HEK293 (cell line): ENCODE measurements at regions not wholly inside any gene's neighbourhood (a gene's known extent, or its start where the extent isn't known, plus 50 kb on each side); places are given as distances from the start of the nearest gene placed in this dataset.

Experiments used
- CTCF ChIA-PET: fragments of 350-600 bp; formaldehyde crosslinking; extraction: SDS; loops from one replicate; lab custom pipeline; 2021; ENCODE audit warnings: antibody characterized with exemption; lab: Yijun Ruan, JAX
- POLR2A ChIA-PET: fragments of 300-600 bp; formaldehyde crosslinking; extraction: SDS; loops from one replicate; lab custom pipeline; 2020; ENCODE audit warnings: antibody characterized with exemption, inconsistent platforms; lab: Yijun Ruan, JAX
- H3K27ac ChIP-seq: fragments of 200-500 bp; sonication (Bioruptor generic); 2 replicates; pipeline ENCODE4 v1.5.1; 2014; ENCODE audit warnings: low read depth, low read length, control low read depth, inconsistent platforms; ENCODE audit errors: extremely low read depth
- H3K36me3 ChIP-seq, 2 experiments: fragments of 200-500 bp in 1 of 2; sonication (Bioruptor generic) in 1 of 2; 1 replicate in 1 of 2; 2 replicates in 1 of 2; pipeline ENCODE4 v1.5.1; 2014 to 2017; ENCODE audit warnings: inconsistent platforms in 2 of 2, low read length in 2 of 2; ENCODE audit not compliant: control insufficient read depth in 2 of 2, insufficient read depth in 1 of 2
- H3K4me1 ChIP-seq: fragments of 200-500 bp; sonication (Bioruptor generic); 2 replicates; pipeline ENCODE4 v1.5.1; 2014; ENCODE audit warnings: mild to moderate bottlenecking, low read length, inconsistent platforms; ENCODE audit not compliant: control insufficient read depth, insufficient read depth
- H3K4me3 ChIP-seq: 2 replicates; pipeline ENCODE4 v1.5.1; 2011; ENCODE audit warnings: low read depth, mild to moderate bottlenecking, control low read depth, low read length, moderate library complexity
- H3K9me3 ChIP-seq: fragments of 200-500 bp; sonication (Bioruptor generic); 2 replicates; pipeline ENCODE4 v1.5.1; 2014; ENCODE audit warnings: low read depth, low read length, inconsistent platforms; ENCODE audit not compliant: control insufficient read depth, insufficient read depth
- CTCF ChIP-seq: fragments of 450-650 bp; formaldehyde crosslinking; IDR thresholded peaks from 2 replicates; pipeline ENCODE4 v1.5.1; 2016; ENCODE audit warnings: missing biosample characterization, missing genetic modification characterization
- FEZF1 ChIP-seq: fragments of 450-650 bp; formaldehyde crosslinking; IDR thresholded peaks from 2 replicates; pipeline ENCODE4 v1.5.1; 2016; ENCODE audit warnings: missing biosample characterization, missing genetic modification characterization
- HOXD13 ChIP-seq: sonication (generic); formaldehyde crosslinking; IDR thresholded peaks from 2 replicates; pipeline ENCODE4 v1.8.0; 2022; ENCODE audit warnings: missing genetic modification reagents, borderline replicate concordance
- IKZF3 ChIP-seq: fragments of 450-650 bp; IDR thresholded peaks from 2 replicates; pipeline ENCODE4 v1.5.0; 2018; ENCODE audit warnings: missing biosample characterization, mild to moderate bottlenecking, missing genetic modification characterization, moderate library complexity
- INSM2 ChIP-seq: fragments of 450-650 bp; formaldehyde crosslinking; IDR thresholded peaks from 2 replicates; pipeline ENCODE4 v1.5.1; 2016; ENCODE audit warnings: missing biosample characterization, missing genetic modification characterization
- KLF7 ChIP-seq: fragments of 450-650 bp; formaldehyde crosslinking; IDR thresholded peaks from 2 replicates; pipeline ENCODE4 v1.5.1; 2016; ENCODE audit warnings: missing biosample characterization, missing genetic modification characterization, borderline replicate concordance
- REPIN1 ChIP-seq: fragments of 450-650 bp; formaldehyde crosslinking; IDR thresholded peaks from 2 replicates; pipeline ENCODE4 v1.5.1; 2017; ENCODE audit warnings: missing biosample characterization, missing genetic modification characterization, low read depth
- YY1 ChIP-seq: fragments of 450-650 bp; formaldehyde crosslinking; IDR thresholded peaks from 2 replicates; pipeline ENCODE4 v1.5.1; 2018; ENCODE audit warnings: missing biosample characterization, missing genetic modification characterization
- ZBTB1 ChIP-seq: fragments of 450-650 bp; formaldehyde crosslinking; IDR thresholded peaks from 2 replicates; pipeline ENCODE4 v1.5.1; 2016; ENCODE audit warnings: missing biosample characterization, missing genetic modification characterization
- ZBTB21 ChIP-seq: fragments of 450-650 bp; formaldehyde crosslinking; IDR thresholded peaks from 2 replicates; pipeline ENCODE4 v1.5.1; 2017; ENCODE audit warnings: missing biosample characterization, missing genetic modification characterization
- ZNF114 ChIP-seq: fragments of 450-650 bp; formaldehyde crosslinking; IDR thresholded peaks from 2 replicates; pipeline ENCODE4 v1.5.0; 2017; ENCODE audit warnings: missing biosample characterization, missing genetic modification characterization
- ZNF18 ChIP-seq: fragments of 450-650 bp; formaldehyde crosslinking; IDR thresholded peaks from 2 replicates; pipeline ENCODE4 v1.5.1; 2016; ENCODE audit warnings: missing biosample characterization, missing genetic modification characterization
- ZNF19 ChIP-seq: fragments of 450-650 bp; formaldehyde crosslinking; IDR thresholded peaks from 2 replicates; pipeline ENCODE4; 2016; ENCODE audit warnings: missing biosample characterization, missing genetic modification characterization, low read depth
- ZNF266 ChIP-seq: fragments of 450-650 bp; formaldehyde crosslinking; IDR thresholded peaks from 2 replicates; pipeline ENCODE4 v1.5.1; 2016; ENCODE audit warnings: missing biosample characterization, missing genetic modification characterization, low read depth
- ZNF302 ChIP-seq: fragments of 450-650 bp; formaldehyde crosslinking; IDR thresholded peaks from 2 replicates; pipeline ENCODE4 v1.5.1; 2016; ENCODE audit warnings: missing biosample characterization, missing genetic modification characterization, low read depth
- ZNF366 ChIP-seq: fragments of 450-650 bp; formaldehyde crosslinking; conservative IDR thresholded peaks from 2 replicates; pipeline ENCODE4 v1.5.1; 2016; ENCODE audit warnings: missing biosample characterization, missing genetic modification characterization
- ZNF394 ChIP-seq: fragments of 450-650 bp; formaldehyde crosslinking; IDR thresholded peaks from 2 replicates; pipeline ENCODE4 v1.5.1; 2016; ENCODE audit warnings: missing biosample characterization, missing genetic modification characterization, mild to moderate bottlenecking, moderate library complexity, borderline replicate concordance
- ZNF529 ChIP-seq: fragments of 450-650 bp; formaldehyde crosslinking; IDR thresholded peaks from 2 replicates; pipeline ENCODE4 v1.5.1; 2017; ENCODE audit warnings: missing genetic modification characterization, missing biosample characterization; ENCODE audit not compliant: insufficient replicate concordance
- ZNF558 ChIP-seq: fragments of 450-650 bp; formaldehyde crosslinking; IDR thresholded peaks from 2 replicates; pipeline ENCODE4 v1.5.1; 2016; ENCODE audit warnings: missing biosample characterization, missing genetic modification characterization
- ZNF585B ChIP-seq: fragments of 450-650 bp; formaldehyde crosslinking; IDR thresholded peaks from 2 replicates; pipeline ENCODE4 v1.5.1; 2016; ENCODE audit warnings: missing biosample characterization, missing genetic modification characterization
- ZNF664 ChIP-seq: fragments of 450-650 bp; formaldehyde crosslinking; IDR thresholded peaks from 2 replicates; pipeline ENCODE4 v1.5.1; 2016; ENCODE audit warnings: missing biosample characterization, missing genetic modification characterization
- ZNF670 ChIP-seq: fragments of 450-650 bp; formaldehyde crosslinking; IDR thresholded peaks from 2 replicates; pipeline ENCODE4 v1.5.1; 2016; ENCODE audit warnings: missing biosample characterization, missing genetic modification characterization, low read depth
- ZNF701 ChIP-seq: fragments of 450-650 bp; formaldehyde crosslinking; IDR thresholded peaks from 2 replicates; pipeline ENCODE4 v1.5.1; 2016; ENCODE audit warnings: missing biosample characterization, missing genetic modification characterization
- ZNF707 ChIP-seq: fragments of 450-650 bp; formaldehyde crosslinking; IDR thresholded peaks from 2 replicates; pipeline ENCODE4 v1.5.1; 2016; ENCODE audit warnings: missing biosample characterization, missing genetic modification characterization
- ZNF837 ChIP-seq: fragments of 450-650 bp; formaldehyde crosslinking; IDR thresholded peaks from 2 replicates; pipeline ENCODE4 v1.5.1; 2016; ENCODE audit warnings: missing biosample characterization, missing genetic modification characterization
- TF ChIP-seq, protein P1 (sequence below): fragments of 450-650 bp; formaldehyde crosslinking; IDR thresholded peaks from 2 replicates; pipeline ENCODE4 v1.5.1; 2016; ENCODE audit warnings: missing biosample characterization, missing genetic modification characterization
- TF ChIP-seq, protein P2 (sequence below): fragments of 450-650 bp; formaldehyde crosslinking; IDR thresholded peaks from 2 replicates; pipeline ENCODE4 v1.5.1; 2017; ENCODE audit warnings: missing biosample characterization, missing genetic modification characterization

GRCh38 chr15:91400481-91400880 is 300.4 kb downstream of the SV2B start:
- ChIA-PET POLR2A (no interaction called here), CTCF (no interaction called here)
- Histone ChIP-seq H3K36me3 (no peaks in the 10 kb centered on the region), H3K4me3 (no peak overlapping the region), H3K9me3 (no peaks in the 10 kb centered on the region), H3K27ac (no peak overlapping the region), H3K4me1 (no peaks in the 10 kb centered on the region)
- TF ChIP-seq, protein P1, sequence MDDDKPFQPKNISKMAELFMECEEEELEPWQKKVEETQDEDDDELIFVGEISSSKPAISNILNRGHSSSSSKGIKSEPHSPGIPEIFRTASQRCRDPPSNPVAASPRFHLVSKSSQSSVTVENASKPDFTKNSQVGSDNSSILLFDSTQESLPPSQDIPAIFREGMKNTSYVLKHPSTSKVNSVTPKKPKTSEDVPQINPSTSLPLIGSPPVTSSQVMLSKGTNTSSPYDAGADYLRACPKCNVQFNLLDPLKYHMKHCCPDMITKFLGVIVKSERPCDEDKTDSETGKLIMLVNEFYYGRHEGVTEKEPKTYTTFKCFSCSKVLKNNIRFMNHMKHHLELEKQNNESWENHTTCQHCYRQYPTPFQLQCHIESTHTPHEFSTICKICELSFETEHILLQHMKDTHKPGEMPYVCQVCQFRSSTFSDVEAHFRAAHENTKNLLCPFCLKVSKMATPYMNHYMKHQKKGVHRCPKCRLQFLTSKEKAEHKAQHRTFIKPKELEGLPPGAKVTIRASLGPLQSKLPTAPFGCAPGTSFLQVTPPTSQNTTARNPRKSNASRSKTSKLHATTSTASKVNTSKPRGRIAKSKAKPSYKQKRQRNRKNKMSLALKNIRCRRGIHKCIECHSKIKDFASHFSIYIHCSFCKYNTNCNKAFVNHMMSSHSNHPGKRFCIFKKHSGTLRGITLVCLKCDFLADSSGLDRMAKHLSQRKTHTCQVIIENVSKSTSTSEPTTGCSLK (tag by site-specific recombination): no peak
- TF ChIP-seq ZNF394 (tag by site-specific recombination) (no peak), ZNF558 (tag by site-specific recombination) (no peak), ZNF19 (tag by site-specific recombination) (no peak), ZNF664 (no peak), ZNF701 (tag by site-specific recombination) (no peak), KLF7 (tag by site-specific recombination) (no peak), ZNF266 (tag by site-specific recombination) (no peak), REPIN1 (no peak), IKZF3 (no peak), ZBTB1 (tag by site-specific recombination) (no peak), ZNF302 (tag by site-specific recombination) (no peak), HOXD13 (CRISPR knock-in tag) (no peak), ZNF18 (no peak), CTCF (tag by site-specific recombination) (no peak), ZNF366 (tag by site-specific recombination) (no peak), ZNF837 (tag by site-specific recombination) (no peak), ZNF529 (tag by site-specific recombination) (no peak)
- TF ChIP-seq, protein P2, sequence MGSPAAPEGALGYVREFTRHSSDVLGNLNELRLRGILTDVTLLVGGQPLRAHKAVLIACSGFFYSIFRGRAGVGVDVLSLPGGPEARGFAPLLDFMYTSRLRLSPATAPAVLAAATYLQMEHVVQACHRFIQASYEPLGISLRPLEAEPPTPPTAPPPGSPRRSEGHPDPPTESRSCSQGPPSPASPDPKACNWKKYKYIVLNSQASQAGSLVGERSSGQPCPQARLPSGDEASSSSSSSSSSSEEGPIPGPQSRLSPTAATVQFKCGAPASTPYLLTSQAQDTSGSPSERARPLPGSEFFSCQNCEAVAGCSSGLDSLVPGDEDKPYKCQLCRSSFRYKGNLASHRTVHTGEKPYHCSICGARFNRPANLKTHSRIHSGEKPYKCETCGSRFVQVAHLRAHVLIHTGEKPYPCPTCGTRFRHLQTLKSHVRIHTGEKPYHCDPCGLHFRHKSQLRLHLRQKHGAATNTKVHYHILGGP (tag by site-specific recombination): no peak

DNA sequence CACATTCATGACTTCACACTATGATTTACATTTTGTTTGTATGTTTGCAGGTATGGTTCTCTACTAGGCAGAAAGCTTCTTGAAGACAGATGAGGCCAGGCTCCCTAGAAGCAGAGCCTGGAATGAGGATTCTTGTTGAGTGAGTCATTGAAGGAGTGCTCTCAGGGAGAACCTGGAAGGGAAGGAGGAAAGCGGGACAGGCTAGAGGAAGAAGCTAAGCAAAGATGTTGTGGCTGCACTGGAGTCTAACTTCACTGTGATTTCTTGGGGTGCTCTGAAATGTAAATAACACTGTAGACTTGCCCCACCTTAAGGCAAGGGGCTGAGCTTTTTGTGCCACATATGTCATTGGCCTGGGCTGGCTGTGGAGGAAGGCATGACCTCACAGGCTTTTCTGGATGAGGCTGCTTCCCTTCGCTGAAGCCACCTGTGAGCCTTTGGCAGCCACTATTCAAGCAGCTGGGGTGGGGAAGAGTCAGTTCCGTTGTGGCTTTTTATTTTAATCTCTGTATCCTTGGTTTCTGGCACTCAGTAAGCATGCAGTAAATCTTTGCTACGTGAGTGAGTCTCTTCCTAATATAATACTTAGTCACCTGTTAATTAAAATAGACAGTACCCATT is 307.3 kb downstream of the SV2B start:
- ChIA-PET POLR2A (no interaction called here), CTCF (interaction anchor here (0.7 kb wide), 1 partner anchor 105 kb away, joined by 3 read pairs; no protein-coding TSS in a partner anchor)
- Histone ChIP-seq H3K9me3 (no peaks in the 10 kb centered on the region), H3K36me3 (no peaks in the 10 kb centered on the region), H3K27ac (no peak overlapping the region), H3K4me1 (0 out of 2 replicates have a peak, but pooled peaks cover 2% of the 10 kb centered on the region), H3K4me3 (no peak overlapping the region)
- no peak for TF ChIP-seq INSM2 (tag by site-specific recombination)
- TF ChIP-seq ZNF114 (tag by site-specific recombination): no peak
- no peak for TF ChIP-seq ZNF585B
- TF ChIP-seq ZNF707 (tag by site-specific recombination): no peak
- TF ChIP-seq YY1 (tag by site-specific recombination): no peak
- TF ChIP-seq ZNF670: no peak
- no peak for TF ChIP-seq FEZF1 (tag by site-specific recombination)
- TF ChIP-seq ZBTB21 (tag by site-specific recombination): no peak
